H9 (cell line): ENCODE measurements at regions not wholly inside any gene's neighbourhood (a gene's known extent, or its start where the extent isn't known, plus 50 kb on each side); places are given as distances from the start of the nearest gene placed in this dataset.

Experiments used
- DNase-seq: peaks from one replicate; pipeline ENCODE4 v3.0.0-alpha.2; 2017
- H2AFZ ChIP-seq: one replicate; pipeline ENCODE4 v1.6.1; 2013; ENCODE audit warnings: mild to moderate bottlenecking, low read length, control low read depth, moderate library complexity
- H2AK5ac ChIP-seq: 2 replicates; pipeline ENCODE4 v1.6.1; 2013; ENCODE audit warnings: low read length, control low read depth, mixed read lengths; ENCODE audit not compliant: insufficient read length
- H2BK120ac ChIP-seq: one replicate; pipeline ENCODE4 v1.6.1; 2013; ENCODE audit warnings: low read depth, mild to moderate bottlenecking, low read length, control low read depth, inconsistent platforms; ENCODE audit not compliant: poor library complexity, severe bottlenecking
- H2BK12ac ChIP-seq: 2 replicates; pipeline ENCODE4 v1.6.1; 2013; ENCODE audit warnings: low read length, control low read depth, mixed read lengths, low read depth; ENCODE audit not compliant: insufficient read length
- H2BK15ac ChIP-seq: 2 replicates; pipeline ENCODE4 v1.6.1; 2013; ENCODE audit warnings: low read depth, low read length, control low read depth
- H2BK20ac ChIP-seq: one replicate; pipeline ENCODE4 v1.6.1; 2013; ENCODE audit warnings: low read depth, mild to moderate bottlenecking, low read length, control low read depth, inconsistent platforms; ENCODE audit not compliant: poor library complexity, severe bottlenecking
- H2BK5ac ChIP-seq: 2 replicates; pipeline ENCODE4 v1.6.1; 2013; ENCODE audit warnings: low read length, control low read depth, mixed read lengths; ENCODE audit not compliant: insufficient read length
- H3K14ac ChIP-seq: 2 replicates; pipeline ENCODE4 v1.6.1; 2013; ENCODE audit warnings: low read length, control low read depth; ENCODE audit not compliant: insufficient read depth
- H3K18ac ChIP-seq: 2 replicates; pipeline ENCODE4 v1.6.1; 2013; ENCODE audit warnings: low read depth, mild to moderate bottlenecking, mixed read lengths, low read length, control low read depth; ENCODE audit not compliant: insufficient read length
- H3K23ac ChIP-seq: 2 replicates; pipeline ENCODE4 v1.6.1; 2013; ENCODE audit warnings: low read length, control low read depth, mixed read lengths, low read depth; ENCODE audit not compliant: insufficient read length
- H3K23me2 ChIP-seq: 2 replicates; pipeline ENCODE4 v1.6.1; 2013; ENCODE audit warnings: low read depth, mild to moderate bottlenecking, mixed read lengths, low read length, control low read depth; ENCODE audit not compliant: insufficient read length, poor library complexity, severe bottlenecking
- H3K27ac ChIP-seq: 2 replicates; pipeline ENCODE4 v1.5.1; 2013; ENCODE audit warnings: low read length, control low read depth, mixed read lengths, low read depth; ENCODE audit not compliant: insufficient read length
- H3K27me3 ChIP-seq: 2 replicates; pipeline ENCODE4 v1.6.1; 2013; ENCODE audit warnings: low read length, control low read depth, inconsistent platforms; ENCODE audit not compliant: insufficient read depth
- H3K4ac ChIP-seq: 2 replicates; pipeline ENCODE4 v1.6.1; 2013; ENCODE audit warnings: low read depth, mild to moderate bottlenecking, control low read depth, inconsistent platforms, low read length, moderate library complexity
- H3K4me1 ChIP-seq: 2 replicates; pipeline ENCODE4 v1.6.1; 2013; ENCODE audit warnings: low read length, control low read depth, inconsistent platforms; ENCODE audit not compliant: insufficient read depth
- H3K4me2 ChIP-seq: 2 replicates; pipeline ENCODE4 v1.6.1; 2013; ENCODE audit warnings: low read length, control low read depth, mixed read lengths; ENCODE audit not compliant: insufficient read length, insufficient read depth
- H3K56ac ChIP-seq: 2 replicates; pipeline ENCODE4 v1.6.1; 2013; ENCODE audit warnings: low read depth, mild to moderate bottlenecking, mixed read lengths, low read length, control low read depth; ENCODE audit not compliant: insufficient read length
- H3K79me1 ChIP-seq: 2 replicates; pipeline ENCODE4 v1.6.1; 2013; ENCODE audit warnings: low read depth, mild to moderate bottlenecking, moderate library complexity, low read length, control low read depth, inconsistent platforms; ENCODE audit not compliant: insufficient read depth, poor library complexity, severe bottlenecking
- H3K79me2 ChIP-seq: 2 replicates; pipeline ENCODE4 v1.6.1; 2013; ENCODE audit warnings: low read length, control low read depth, inconsistent platforms; ENCODE audit not compliant: insufficient read depth
- H3K9ac ChIP-seq: 2 replicates; pipeline ENCODE4 v1.6.1; 2013; ENCODE audit warnings: low read length, control low read depth, mixed read lengths; ENCODE audit not compliant: insufficient read length; ENCODE audit errors: extremely low read depth
- H3K9me3 ChIP-seq: one replicate; pipeline ENCODE4 v1.6.1; 2013; ENCODE audit warnings: low read depth, low read length, inconsistent platforms; ENCODE audit not compliant: control insufficient read depth
- H3T11ph ChIP-seq: one replicate; pipeline ENCODE4 v1.6.1; 2013; ENCODE audit warnings: mild to moderate bottlenecking, low read length, control low read depth, inconsistent platforms
- H4K20me1 ChIP-seq: one replicate; pipeline ENCODE4 v1.6.1; 2013; ENCODE audit not compliant: control insufficient read depth, insufficient read length, insufficient read depth
- H4K5ac ChIP-seq: 2 replicates; pipeline ENCODE4 v1.6.1; 2013; ENCODE audit warnings: low read depth, mild to moderate bottlenecking, mixed read lengths, low read length, control low read depth; ENCODE audit not compliant: insufficient read length
- H4K8ac ChIP-seq: replicated peaks from 2 replicates; pipeline ENCODE4 v1.6.1; 2013; ENCODE audit warnings: low read length, control low read depth, mixed read lengths, low read depth; ENCODE audit not compliant: insufficient read length
- H4K91ac ChIP-seq: 2 replicates; pipeline ENCODE4 v1.6.1; 2013; ENCODE audit warnings: low read depth, mild to moderate bottlenecking, moderate library complexity, mixed read lengths, low read length, control low read depth; ENCODE audit not compliant: insufficient read length
- H3K27ac Mint-ChIP-seq, 3 experiments: 2 replicates in 2 of 3; 3 replicates in 1 of 3; pipeline ENCODE4 v1.8.0; 2020 to 2021; ENCODE audit warnings: mixed read lengths in 3 of 3, mild to moderate bottlenecking in 1 of 3, moderate library complexity in 1 of 3
- H3K27me3 Mint-ChIP-seq: 2 replicates; pipeline ENCODE4 v1.8.0; 2021; ENCODE audit warnings: low read depth, mild to moderate bottlenecking, moderate library complexity, mixed read lengths
- H3K36me3 Mint-ChIP-seq, 3 experiments: 2 replicates in 2 of 3; 3 replicates in 1 of 3; pipeline ENCODE4 v1.8.0; 2020 to 2021; ENCODE audit warnings: low read depth in 3 of 3, mixed read lengths in 3 of 3; ENCODE audit not compliant: insufficient read depth in 1 of 3
- H3K4me1 Mint-ChIP-seq, 2 experiments: 2 replicates each; pipeline ENCODE4 v1.8.0; 2020; ENCODE audit warnings: mixed read lengths in 2 of 2
- H3K4me3 Mint-ChIP-seq, 2 experiments: 2 replicates in 1 of 2; 3 replicates in 1 of 2; pipeline ENCODE4 v1.8.0; 2020 to 2021; ENCODE audit warnings: mild to moderate bottlenecking in 2 of 2, mixed read lengths in 2 of 2, moderate library complexity in 1 of 2
- H3K9me3 Mint-ChIP-seq, 2 experiments: 2 replicates in 1 of 2; 3 replicates in 1 of 2; pipeline ENCODE4 v1.8.0; 2020; ENCODE audit warnings: mild to moderate bottlenecking in 2 of 2, mixed read lengths in 2 of 2, moderate library complexity in 1 of 2
- WGBS: extraction: QIAGEN DNeasy Blood & Tissue Kit; methylation state at CpG from one replicate; pipeline ENCODE4 v1.1.7; 2013; ENCODE audit warnings: missing lambda C conversion rate, low lambda C conversion rate, mixed read lengths; ENCODE audit not compliant: insufficient read length; ENCODE audit errors: extremely low coverage; 5-methylcytosine and 5-hydroxymethylcytosine counted together
- TF ChIP-seq, protein P1 (sequence below): fragments of 200-600 bp; sonication (generic); conservative IDR thresholded peaks from 3 replicates; pipeline ENCODE4 v1.8.0; 2021; ENCODE audit warnings: antibody characterized with exemption, mild to moderate bottlenecking

DNA sequence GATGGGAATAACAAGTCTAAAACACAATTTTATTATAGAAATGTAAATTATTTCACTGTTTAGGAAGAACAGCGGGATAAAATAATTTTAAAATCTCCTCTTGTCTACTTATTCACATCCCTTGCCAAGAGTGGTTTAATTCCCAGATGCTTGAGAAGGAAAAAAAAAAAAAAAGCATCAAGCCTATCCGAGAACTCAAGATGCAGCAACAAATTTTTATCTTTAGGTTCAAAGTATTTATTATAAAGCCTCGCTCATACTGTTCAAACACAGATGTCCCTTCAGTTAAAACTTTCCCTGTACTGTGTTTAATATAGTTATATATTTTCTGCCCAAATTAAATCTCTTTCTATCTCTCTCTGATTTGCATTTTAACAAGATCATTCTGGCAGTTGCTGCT, 1615.8 kb downstream of the PLA2G4A start:
- H3K27me3 Mint-ChIP-seq = no peaks in the 10 kb centered on the region
- no peak overlapping the region for H2BK12ac ChIP-seq

More for the DNA sequence above, 1615.8 kb downstream of the PLA2G4A start:
- no peak overlapping the region for H2BK15ac ChIP-seq
- Mint-ChIP-seq H3K4me1 (no peaks in the 10 kb centered on the region), H3K36me3 (no peaks in the 10 kb centered on the region), H3K27ac (no peak overlapping the region), H3K9me3 (no peaks in the 10 kb centered on the region), H3K4me3 (no peak overlapping the region)
- no CpG with 5 or more reads among the region's 3 CpGs for WGBS
- H3K23ac ChIP-seq = no peak overlapping the region
- no peaks in the 10 kb centered on the region for H3K27me3 ChIP-seq
- H3K56ac ChIP-seq = no peak overlapping the region
- H2BK5ac ChIP-seq = no peak overlapping the region
- no peak overlapping the region for H3K27ac ChIP-seq
- H3K4me2 ChIP-seq = no peak overlapping the region
- no peak overlapping the region for H3K4ac ChIP-seq
- H3K79me2 ChIP-seq = no peaks in the 10 kb centered on the region
- H2AFZ ChIP-seq = no peak overlapping the region
- H3K4me1 ChIP-seq = no peaks in the 10 kb centered on the region
- no peak overlapping the region for H4K91ac ChIP-seq
- no peaks in the 10 kb centered on the region for H3K9me3 ChIP-seq
- H2BK120ac ChIP-seq = no peak overlapping the region
- no peaks in the 10 kb centered on the region for H4K20me1 ChIP-seq
- no peak overlapping the region for H4K8ac ChIP-seq
- H3K9ac ChIP-seq = no peak overlapping the region
- no peak overlapping the region for H2AK5ac ChIP-seq
- H3K23me2 ChIP-seq = no peaks in the 10 kb centered on the region
- no peak for DNase-seq
- no peak overlapping the region for H2BK20ac ChIP-seq
- H3K79me1 ChIP-seq = no peaks in the 10 kb centered on the region
- H3K18ac ChIP-seq = no peak overlapping the region
- no peak overlapping the region for H3T11ph ChIP-seq
- H3K14ac ChIP-seq = no peak overlapping the region
- TF ChIP-seq, protein P1, sequence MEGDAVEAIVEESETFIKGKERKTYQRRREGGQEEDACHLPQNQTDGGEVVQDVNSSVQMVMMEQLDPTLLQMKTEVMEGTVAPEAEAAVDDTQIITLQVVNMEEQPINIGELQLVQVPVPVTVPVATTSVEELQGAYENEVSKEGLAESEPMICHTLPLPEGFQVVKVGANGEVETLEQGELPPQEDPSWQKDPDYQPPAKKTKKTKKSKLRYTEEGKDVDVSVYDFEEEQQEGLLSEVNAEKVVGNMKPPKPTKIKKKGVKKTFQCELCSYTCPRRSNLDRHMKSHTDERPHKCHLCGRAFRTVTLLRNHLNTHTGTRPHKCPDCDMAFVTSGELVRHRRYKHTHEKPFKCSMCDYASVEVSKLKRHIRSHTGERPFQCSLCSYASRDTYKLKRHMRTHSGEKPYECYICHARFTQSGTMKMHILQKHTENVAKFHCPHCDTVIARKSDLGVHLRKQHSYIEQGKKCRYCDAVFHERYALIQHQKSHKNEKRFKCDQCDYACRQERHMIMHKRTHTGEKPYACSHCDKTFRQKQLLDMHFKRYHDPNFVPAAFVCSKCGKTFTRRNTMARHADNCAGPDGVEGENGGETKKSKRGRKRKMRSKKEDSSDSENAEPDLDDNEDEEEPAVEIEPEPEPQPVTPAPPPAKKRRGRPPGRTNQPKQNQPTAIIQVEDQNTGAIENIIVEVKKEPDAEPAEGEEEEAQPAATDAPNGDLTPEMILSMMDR = no peak
- H4K5ac ChIP-seq = no peak overlapping the region
